Right cardiac atrium (tissue), 5 donors: ENCODE measurements at regions not wholly inside any gene's neighbourhood (a gene's known extent, or its start where the extent isn't known, plus 50 kb on each side); places are given as distances from the start of the nearest gene placed in this dataset.
"Not testable (repeated sequence)": the region's sequence is repeated elsewhere in the genome, so short reads cannot be mapped to it uniquely, and the experiment has no call there.

Source experiments
- ATAC-seq, 2 donors: fragments of 200-7000 bp; cut with Tn5 transposase; one replicate each; pipeline versions ENCODE4 v1.8.0 to v1.9.1; 2020; ENCODE audit warnings: moderate library complexity in 2 of 2, mild to moderate bottlenecking in 1 of 2
- DNase-seq, 3 donors: peaks; one replicate each; pipeline ENCODE4 v3.0.0-alpha.2; 2020
- H3K27ac ChIP-seq: one replicate; pipeline ENCODE4 v1.5.1; 2013; ENCODE audit warnings: mild to moderate bottlenecking, low read length, control low read depth, moderate library complexity
- H3K27me3 ChIP-seq: one replicate; pipeline ENCODE4 v1.6.1; 2013; ENCODE audit not compliant: control insufficient read depth, insufficient read depth
- H3K4me1 ChIP-seq: one replicate; pipeline ENCODE4 v1.6.1; 2013; ENCODE audit warnings: low read length; ENCODE audit not compliant: control insufficient read depth, insufficient read depth
- H3K4me3 ChIP-seq: one replicate; pipeline ENCODE4 v1.5.1; 2013; ENCODE audit warnings: low read length, control low read depth
- H3K9me3 ChIP-seq: one replicate; pipeline ENCODE4 v1.6.1; 2013; ENCODE audit warnings: low read length; ENCODE audit not compliant: control insufficient read depth
- WGBS: extraction: QIAGEN DNeasy Blood & Tissue Kit; methylation state at CpG from one replicate; pipeline ENCODE4 v1.1.7; 2013; 5-methylcytosine and 5-hydroxymethylcytosine counted together
- intact Hi-C, 4 donors: fragments of 100-400 bp; cut with DNase I; formaldehyde crosslinking; loops; one replicate each; pipeline versions ENCODE4 v1.11.0 to v1.14.0; 2022 to 2023
- donor health status: healthy with polysubstance abuse.
- donor health status: DM: no; HTN: yes; CAD: no.
- donor health status: DM: no; HTN: no; CAD: no.
- donor health status: DM: no; HTN: yes; CAD: no; lungs with severe emphysema.
- donor health status: DM: yes; HTN: yes; CAD: no.

- Histone ChIP-seq H3K27me3 (no peaks in the 10 kb centered on the region), H3K4me1 (no peaks in the 10 kb centered on the region), H3K9me3 (no peaks in the 10 kb centered on the region), H3K27ac (no peak overlapping the region), H3K4me3 (peak overlapping the region; percentile 19)
- ATAC-seq (no peak), DNase-seq (no peak)
- WGBS = 44% methylated on average over 5 of the region's 5 CpGs
- intact Hi-C loops = no loop called here
Observed at GRCh38 chr2:180694445-180695421, 285.7 kb upstream of the UBE2E3 start.

GRCh38 chr2:180692322-180692721 is 288.1 kb upstream of the UBE2E3 start:
- ATAC-seq (no peak), DNase-seq (no peak)
- no peaks in the 10 kb centered on the region for H3K27me3 ChIP-seq
- no peaks in the 10 kb centered on the region for H3K9me3 ChIP-seq
- intact Hi-C loops = no loop called here
- WGBS = 88% methylated on average over 7 of the region's 7 CpGs
- H3K4me3 ChIP-seq = no peak overlapping the region
- no peak overlapping the region for H3K27ac ChIP-seq
- H3K4me1 ChIP-seq = no peaks in the 10 kb centered on the region

GRCh38 chr2:180691855-180692223 is 288.6 kb upstream of the UBE2E3 start:
- DNase-seq, intact Hi-C loops: not testable (repeated sequence)
- 96% methylated on average over 15 of the region's 15 CpGs for WGBS

GRCh38 chr2:180691186-180691854 is 289.1 kb upstream of the UBE2E3 start:
- H3K4me3 ChIP-seq, ATAC-seq, H3K4me1 ChIP-seq, H3K27me3 ChIP-seq, H3K9me3 ChIP-seq, H3K27ac ChIP-seq, intact Hi-C loops: not testable (repeated sequence)
- DNase-seq = peak in 2 of 3 donors; percentile 38 to 53
- WGBS = 95% methylated on average over 40 of the region's 45 CpGs

More at GRCh38 chr2:180691855-180692223, 288.6 kb upstream of the UBE2E3 start:
- H3K4me1 ChIP-seq, ATAC-seq, H3K27ac ChIP-seq, H3K27me3 ChIP-seq, H3K4me3 ChIP-seq, H3K9me3 ChIP-seq: not testable (repeated sequence)

- Histone ChIP-seq H3K27ac (no peak overlapping the region), H3K4me1 (no peaks in the 10 kb centered on the region), H3K27me3 (no peaks in the 10 kb centered on the region), H3K9me3 (no peaks in the 10 kb centered on the region), H3K4me3 (no peak overlapping the region)
- ATAC-seq (no peak), DNase-seq (no peak)
- intact Hi-C loops = no loop called here
Observed at GRCh38 chr2:180690611-180691010, 289.8 kb upstream of the UBE2E3 start.

GRCh38 chr2:180682871-180683270 is 297.5 kb upstream of the UBE2E3 start:
- no peak overlapping the region for H3K4me3 ChIP-seq
- DNase-seq (no peak), ATAC-seq (no peak)
- no peaks in the 10 kb centered on the region for H3K9me3 ChIP-seq
- intact Hi-C loops = no loop called here
- 77% methylated on average over 1 of the region's 1 CpG for WGBS
- no peak overlapping the region for H3K27ac ChIP-seq
- H3K27me3 ChIP-seq = no peaks in the 10 kb centered on the region
- H3K4me1 ChIP-seq = no peaks in the 10 kb centered on the region

- no peaks in the 10 kb centered on the region for H3K4me1 ChIP-seq
- no peak for ATAC-seq
- intact Hi-C loops = no loop called here
- H3K4me3 ChIP-seq = no peak overlapping the region
- WGBS = 44% methylated on average over 2 of the region's 2 CpGs
- DNase-seq = no peak
- no peaks in the 10 kb centered on the region for H3K27me3 ChIP-seq
- no peak overlapping the region for H3K27ac ChIP-seq
- no peaks in the 10 kb centered on the region for H3K9me3 ChIP-seq
Observed at GRCh38 chr2:180679693-180680092, 300.7 kb upstream of the UBE2E3 start.

- Histone ChIP-seq H3K4me3 (no peak overlapping the region), H3K27ac (no peak overlapping the region), H3K9me3 (no peaks in the 10 kb centered on the region), H3K27me3 (no peaks in the 10 kb centered on the region), H3K4me1 (no peaks in the 10 kb centered on the region)
- intact Hi-C loops = no loop called here
- ATAC-seq (no peak), DNase-seq (no peak)
- 45% methylated on average over 3 of the region's 3 CpGs for WGBS
Observed at GRCh38 chr2:180678625-180678972, 301.8 kb upstream of the UBE2E3 start.

- Histone ChIP-seq H3K27me3 (no peaks in the 10 kb centered on the region), H3K4me3 (no peak overlapping the region), H3K4me1 (no peaks in the 10 kb centered on the region), H3K9me3 (no peaks in the 10 kb centered on the region), H3K27ac (no peak overlapping the region)
- DNase-seq (no peak), ATAC-seq (no peak)
- intact Hi-C loops = no loop called here
- 57% methylated on average over 3 of the region's 3 CpGs for WGBS
Observed at GRCh38 chr2:180677930-180678624, 302.3 kb upstream of the UBE2E3 start.

GRCh38 chr2:180677200-180677599 is 303.2 kb upstream of the UBE2E3 start:
- Histone ChIP-seq H3K4me1 (no peaks in the 10 kb centered on the region), H3K27ac (no peak overlapping the region), H3K9me3 (no peaks in the 10 kb centered on the region), H3K27me3 (no peaks in the 10 kb centered on the region), H3K4me3 (no peak overlapping the region)
- 73% methylated on average over 3 of the region's 3 CpGs for WGBS
- ATAC-seq = no peak
- intact Hi-C loops = no loop called here
- DNase-seq = no peak

- no peaks in the 10 kb centered on the region for H3K27me3 ChIP-seq
- ATAC-seq = no peak
- DNase-seq = no peak
- no peaks in the 10 kb centered on the region for H3K9me3 ChIP-seq
- H3K4me1 ChIP-seq = no peaks in the 10 kb centered on the region
- intact Hi-C loops = no loop called here
- H3K27ac ChIP-seq = no peak overlapping the region
- WGBS = 87% methylated on average over 1 of the region's 1 CpG
- H3K4me3 ChIP-seq = no peak overlapping the region
Observed at GRCh38 chr2:180676520-180677025, 303.8 kb upstream of the UBE2E3 start.
